MM.1S (cell line): ENCODE measurements at regions not wholly inside any gene's neighbourhood (a gene's known extent, or its start where the extent isn't known, plus 50 kb on each side); places are given as distances from the start of the nearest gene placed in this dataset.

Source experiments
- DNase-seq: peaks from one replicate; pipeline ENCODE4 v3.0.0-alpha.2; 2015
- H2AFZ ChIP-seq: fragments of 300-600 bp; sonication (generic); 2 replicates; pipeline ENCODE4 v1.6.0; 2016; ENCODE audit warnings: antibody characterized with exemption, low read length
- H3F3A ChIP-seq: fragments of 300-600 bp; sonication (generic); 2 replicates; pipeline ENCODE4 v1.6.1; 2016; ENCODE audit warnings: mild to moderate bottlenecking, antibody characterized with exemption, low read length, moderate library complexity, mixed read lengths; ENCODE audit not compliant: insufficient read depth
- H3K27ac ChIP-seq: fragments of 300-600 bp; sonication (generic); 2 replicates; pipeline ENCODE4 v1.5.1; 2016; ENCODE audit warnings: mild to moderate bottlenecking, low read length
- H3K27me3 ChIP-seq: fragments of 300-600 bp; sonication (generic); replicated peaks from 2 replicates; pipeline ENCODE4 v1.6.0; 2016; ENCODE audit warnings: low read length; ENCODE audit not compliant: insufficient read depth
- H3K36me3 ChIP-seq: fragments of 300-600 bp; sonication (generic); replicated peaks from 2 replicates; pipeline ENCODE4 v1.6.1; 2016; ENCODE audit warnings: mild to moderate bottlenecking, low read length, mixed read lengths; ENCODE audit not compliant: insufficient read depth
- H3K4me1 ChIP-seq: fragments of 300-600 bp; sonication (generic); 2 replicates; pipeline ENCODE4 v1.6.1; 2016; ENCODE audit warnings: low read length, mixed read lengths
- H3K4me2 ChIP-seq: fragments of 300-600 bp; sonication (generic); 2 replicates; pipeline ENCODE4 v1.6.0; 2016; ENCODE audit warnings: low read depth, low read length
- H3K4me3 ChIP-seq: fragments of 300-600 bp; sonication (generic); 2 replicates; pipeline ENCODE4 v1.5.1; 2016; ENCODE audit warnings: low read length, mixed read lengths
- H3K79me2 ChIP-seq: fragments of 300-600 bp; sonication (generic); 2 replicates; pipeline ENCODE4 v1.6.1; 2016; ENCODE audit warnings: mixed run types, low read length, mixed read lengths
- H3K9ac ChIP-seq: fragments of 300-600 bp; sonication (generic); 2 replicates; pipeline ENCODE4 v1.6.1; 2016; ENCODE audit warnings: low read length, mixed read lengths
- H3K9me2 ChIP-seq: fragments of 300-600 bp; sonication (generic); replicated peaks from 2 replicates; pipeline ENCODE4 v1.6.1; 2016; ENCODE audit warnings: mild to moderate bottlenecking, low read length, mixed read lengths; ENCODE audit not compliant: insufficient read depth
- H3K9me3 ChIP-seq: fragments of 300-600 bp; sonication (generic); replicated peaks from 2 replicates; pipeline ENCODE4 v1.6.1; 2016; ENCODE audit warnings: mild to moderate bottlenecking, low read length, mixed read lengths; ENCODE audit not compliant: insufficient read depth
- H4K20me1 ChIP-seq: fragments of 300-600 bp; sonication (generic); 2 replicates; pipeline ENCODE4 v1.6.1; 2016; ENCODE audit warnings: mild to moderate bottlenecking, low read length, moderate library complexity, mixed read lengths; ENCODE audit not compliant: insufficient read depth
- EZH2 ChIP-seq: fragments of 300-600 bp; sonication (generic); optimal IDR thresholded peaks from 2 replicates; pipeline ENCODE3; 2017; ENCODE audit warnings: low read depth, mild to moderate bottlenecking, antibody characterized with exemption, low read length, mixed read lengths
- EZH2phosphoT487 ChIP-seq: fragments of 300-600 bp; sonication (generic); IDR thresholded peaks from 2 replicates; pipeline ENCODE4 v1.6.1; 2018; ENCODE audit warnings: antibody characterized with exemption, low read length
- TF ChIP-seq, protein P1 (sequence below): fragments of 300-600 bp; sonication (generic); IDR thresholded peaks from 2 replicates; pipeline ENCODE4 v1.5.1; 2016; ENCODE audit warnings: antibody characterized with exemption, low read length, mixed read lengths

DNA sequence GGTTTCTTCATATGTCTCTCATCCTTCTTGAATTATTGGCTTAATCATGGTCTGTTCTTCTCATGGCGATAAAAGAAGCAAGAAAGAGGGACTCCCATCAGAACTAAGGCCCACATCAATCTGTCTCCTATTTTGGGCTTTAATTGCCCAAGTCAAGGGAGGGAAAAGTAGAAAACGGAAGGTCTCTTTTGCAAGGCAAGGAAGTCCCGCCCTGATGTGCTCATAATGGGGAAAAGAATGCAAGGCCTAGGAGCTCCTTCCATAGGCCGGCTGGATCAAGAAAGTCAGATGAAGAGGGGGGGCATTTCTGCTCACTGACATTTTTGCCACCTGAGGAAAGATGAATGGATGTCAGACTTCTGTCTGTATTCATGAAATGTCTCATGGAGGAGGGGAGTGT, 127.7 kb upstream of the RPS6KA3 start:
- H4K20me1 ChIP-seq, result no peaks in the 10 kb centered on the region
- H3K27me3 ChIP-seq, result no peaks in the 10 kb centered on the region

DNA sequence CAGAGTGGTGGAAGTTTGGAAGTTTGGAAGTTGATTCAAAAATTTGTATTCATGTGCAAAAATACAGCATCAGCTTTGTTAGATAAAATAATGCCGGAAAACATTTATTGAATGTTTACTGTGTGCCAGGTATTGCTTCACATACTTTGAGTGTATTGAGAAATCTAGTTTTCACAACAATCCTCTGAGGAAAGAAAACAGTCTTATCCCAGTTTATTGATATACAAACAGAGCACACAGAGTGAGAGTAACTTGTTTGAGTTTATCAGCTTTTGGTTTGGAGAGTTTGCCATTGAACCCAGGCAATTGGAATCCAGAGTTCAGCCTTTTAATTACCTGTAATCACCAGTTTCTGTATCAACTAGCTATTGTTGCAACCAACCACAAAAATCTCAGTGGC, 127.2 kb upstream of the RPS6KA3 start:
- Histone ChIP-seq H3K4me1 (no peaks in the 10 kb centered on the region), H3K9me3 (no peaks in the 10 kb centered on the region), H3F3A (no peaks in the 10 kb centered on the region), H4K20me1 (no peaks in the 10 kb centered on the region), H3K27me3 (no peaks in the 10 kb centered on the region), H3K79me2 (no peaks in the 10 kb centered on the region), H3K27ac (no peak overlapping the region), H3K9ac (no peak overlapping the region), H3K36me3 (no peaks in the 10 kb centered on the region), H3K4me3 (no peak overlapping the region), H3K9me2 (no peaks in the 10 kb centered on the region), H2AFZ (no peak overlapping the region), H3K4me2 (no peak overlapping the region)
- TF ChIP-seq EZH2phosphoT487 (no peak), EZH2 (no peak)
- TF ChIP-seq, protein P1, sequence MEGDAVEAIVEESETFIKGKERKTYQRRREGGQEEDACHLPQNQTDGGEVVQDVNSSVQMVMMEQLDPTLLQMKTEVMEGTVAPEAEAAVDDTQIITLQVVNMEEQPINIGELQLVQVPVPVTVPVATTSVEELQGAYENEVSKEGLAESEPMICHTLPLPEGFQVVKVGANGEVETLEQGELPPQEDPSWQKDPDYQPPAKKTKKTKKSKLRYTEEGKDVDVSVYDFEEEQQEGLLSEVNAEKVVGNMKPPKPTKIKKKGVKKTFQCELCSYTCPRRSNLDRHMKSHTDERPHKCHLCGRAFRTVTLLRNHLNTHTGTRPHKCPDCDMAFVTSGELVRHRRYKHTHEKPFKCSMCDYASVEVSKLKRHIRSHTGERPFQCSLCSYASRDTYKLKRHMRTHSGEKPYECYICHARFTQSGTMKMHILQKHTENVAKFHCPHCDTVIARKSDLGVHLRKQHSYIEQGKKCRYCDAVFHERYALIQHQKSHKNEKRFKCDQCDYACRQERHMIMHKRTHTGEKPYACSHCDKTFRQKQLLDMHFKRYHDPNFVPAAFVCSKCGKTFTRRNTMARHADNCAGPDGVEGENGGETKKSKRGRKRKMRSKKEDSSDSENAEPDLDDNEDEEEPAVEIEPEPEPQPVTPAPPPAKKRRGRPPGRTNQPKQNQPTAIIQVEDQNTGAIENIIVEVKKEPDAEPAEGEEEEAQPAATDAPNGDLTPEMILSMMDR, result no peak
- DNase-seq, result no peak

More for the DNA sequence above, 127.7 kb upstream of the RPS6KA3 start:
- no peak overlapping the region for H3K9ac ChIP-seq
- H3K27ac ChIP-seq, result no peak overlapping the region
- no peaks in the 10 kb centered on the region for H3K36me3 ChIP-seq
- DNase-seq, result no peak
- H2AFZ ChIP-seq, result no peak overlapping the region
- no peaks in the 10 kb centered on the region for H3K9me2 ChIP-seq
- H3K4me1 ChIP-seq, result no peaks in the 10 kb centered on the region
- no peaks in the 10 kb centered on the region for H3K79me2 ChIP-seq
- TF ChIP-seq EZH2phosphoT487 (no peak), EZH2 (no peak)
- TF ChIP-seq, protein P1, result no peak
- H3K9me3 ChIP-seq, result no peaks in the 10 kb centered on the region
- no peaks in the 10 kb centered on the region for H3F3A ChIP-seq
- no peak overlapping the region for H3K4me2 ChIP-seq
- no peak overlapping the region for H3K4me3 ChIP-seq

DNA sequence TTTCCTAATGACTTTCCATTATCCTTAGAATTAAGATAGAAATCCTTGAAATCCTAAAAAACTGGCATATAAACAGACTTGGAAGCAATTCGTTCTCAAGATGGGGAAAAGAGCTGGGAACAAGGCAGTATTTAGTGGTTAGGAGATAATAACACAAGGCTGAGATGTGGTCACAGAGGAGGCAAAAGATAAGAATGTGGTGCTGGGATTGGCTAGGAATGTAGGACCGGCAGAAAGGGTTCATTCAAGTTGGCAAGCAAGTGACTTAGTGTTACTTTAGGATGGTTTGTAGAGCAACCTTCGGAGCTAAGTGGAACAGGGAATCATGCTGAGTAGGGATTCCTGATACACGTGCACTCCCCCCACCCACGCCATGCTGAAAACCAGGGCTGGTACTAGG, 121.9 kb upstream of the RPS6KA3 start:
- Histone ChIP-seq H3K27me3 (no peaks in the 10 kb centered on the region), H3K4me1 (no peaks in the 10 kb centered on the region), H3K4me3 (no peak overlapping the region), H3K9ac (no peak overlapping the region), H4K20me1 (no peaks in the 10 kb centered on the region), H3K27ac (no peak overlapping the region), H3K9me3 (no peaks in the 10 kb centered on the region), H3K36me3 (no peaks in the 10 kb centered on the region), H3K79me2 (no peaks in the 10 kb centered on the region), H3K4me2 (no peak overlapping the region), H3K9me2 (no peaks in the 10 kb centered on the region), H2AFZ (no peak overlapping the region), H3F3A (no peaks in the 10 kb centered on the region)
- TF ChIP-seq EZH2phosphoT487 (no peak), EZH2 (no peak)
- TF ChIP-seq, protein P1, result no peak
- DNase-seq, result no peak
